Stimulated activated CD4-positive, alpha-beta T cell treated with anti-CD3 and anti-CD28 coated beads, Interleukin-1b, Interleukin-23, amount 100 ng/mL, for 1 hour (primary cell): ENCODE measurements at regions not wholly inside any gene's neighbourhood (a gene's known extent, or its start where the extent isn't known, plus 50 kb on each side); places are given as distances from the start of the nearest gene placed in this dataset.

Source experiments
- DNase-seq, 2 donors: peaks; one replicate each; pipeline ENCODE4 v3.0.0-alpha.2; 2020; ENCODE audit warnings: low read depth in 2 of 2

GRCh38 chr1:5571861-5572401 lies 420.3 kb downstream of the NPHP4 start:
- no peak for DNase-seq

- no peak for DNase-seq
Measured at GRCh38 chr1:5571438-5571837, 420.8 kb downstream of the NPHP4 start.

- DNase-seq = no peak
Measured at GRCh38 chr1:5570931-5571330, 421.3 kb downstream of the NPHP4 start.

- DNase-seq = no peak
Measured at GRCh38 chr1:5568321-5568720, 423.9 kb downstream of the NPHP4 start.

- DNase-seq = no peak
Measured at GRCh38 chr1:5567839-5568238, 424.4 kb downstream of the NPHP4 start.

GRCh38 chr1:5566924-5567323 lies 425.3 kb downstream of the NPHP4 start:
- DNase-seq = no peak

GRCh38 chr1:5565281-5566125 lies 426.7 kb downstream of the NPHP4 start:
- DNase-seq = no peak

GRCh38 chr1:5564578-5565257 lies 427.5 kb downstream of the NPHP4 start:
- DNase-seq = no peak

GRCh38 chr1:5563861-5564577 lies 428.2 kb downstream of the NPHP4 start:
- no peak for DNase-seq

- DNase-seq = no peak
Measured at GRCh38 chr1:5562769-5563168, 429.5 kb downstream of the NPHP4 start.

GRCh38 chr1:5562331-5562730 lies 429.9 kb downstream of the NPHP4 start:
- no peak for DNase-seq

- no peak for DNase-seq
Measured at GRCh38 chr1:5559078-5559477, 433.1 kb downstream of the NPHP4 start.

- DNase-seq = no peak
Measured at GRCh38 chr1:5555853-5556252, 436.4 kb downstream of the NPHP4 start.

GRCh38 chr1:5554784-5555183 lies 437.4 kb downstream of the NPHP4 start:
- DNase-seq = no peak

- no peak for DNase-seq
Measured at GRCh38 chr1:5554111-5554510, 438.1 kb downstream of the NPHP4 start.

GRCh38 chr1:5552787-5553484 lies 439.3 kb downstream of the NPHP4 start:
- no peak for DNase-seq

GRCh38 chr1:5551274-5551975 lies 440.8 kb downstream of the NPHP4 start:
- no peak for DNase-seq

GRCh38 chr1:5548266-5548665 lies 444.0 kb downstream of the NPHP4 start:
- DNase-seq = no peak

- no peak for DNase-seq
Measured at GRCh38 chr1:5543235-5543634, 449.0 kb downstream of the NPHP4 start.

- DNase-seq = no peak
Measured at GRCh38 chr1:5532811-5533210, 459.4 kb downstream of the NPHP4 start.
